BLaER1 (cell line): ENCODE measurements at regions not wholly inside any gene's neighbourhood (a gene's known extent, or its start where the extent isn't known, plus 50 kb on each side); places are given as distances from the start of the nearest gene placed in this dataset.

Experiments used
- H3K27ac ChIP-seq: shearing (Covaris generic); formaldehyde crosslinking; 2 replicates; pipeline ENCODE4 v1.8.1; 2022
- H3K27me3 ChIP-seq: shearing (Covaris generic); formaldehyde crosslinking; 2 replicates; pipeline ENCODE4 v1.8.1; 2022
- H3K36me3 ChIP-seq: shearing (Covaris generic); formaldehyde crosslinking; 2 replicates; pipeline ENCODE4 v1.8.1; 2022
- H3K4me1 ChIP-seq: shearing (Covaris generic); formaldehyde crosslinking; 2 replicates; pipeline ENCODE4 v1.8.1; 2022
- H3K4me2 ChIP-seq: shearing (Covaris generic); formaldehyde crosslinking; 2 replicates; pipeline ENCODE4 v1.8.1; 2022
- H3K4me3 ChIP-seq: shearing (Covaris generic); formaldehyde crosslinking; 2 replicates; pipeline ENCODE4 v1.8.1; 2022
- H3K9ac ChIP-seq: shearing (Covaris generic); formaldehyde crosslinking; 2 replicates; pipeline ENCODE4 v1.8.1; 2022
- H3K9me3 ChIP-seq: shearing (Covaris generic); formaldehyde crosslinking; 2 replicates; pipeline ENCODE4 v1.8.1; 2022
- H4K20me1 ChIP-seq: shearing (Covaris generic); formaldehyde crosslinking; 2 replicates; pipeline ENCODE4 v1.8.1; 2022
- Cebpa-rat ChIP-seq: shearing (Covaris generic); IDR thresholded peaks from 2 replicates; pipeline ENCODE4 v1.8.1; 2022

GRCh38 chr12:85504164-85504563 is 224.1 kb downstream of the ALX1 start:
- peaks cover 3% of the 10 kb centered on the region; the same call in 1 of the 2 replicates for H3K4me1 ChIP-seq
- H4K20me1 ChIP-seq: no peaks in the 10 kb centered on the region
- no peaks in the 10 kb centered on the region for H3K9me3 ChIP-seq
- no peak overlapping the region for H3K4me3 ChIP-seq
- H3K36me3 ChIP-seq: no peaks in the 10 kb centered on the region
- no peak overlapping the region for H3K9ac ChIP-seq
- H3K4me2 ChIP-seq: no peak overlapping the region
- no peak for TF ChIP-seq Cebpa-rat
- H3K27ac ChIP-seq: no peak overlapping the region
- H3K27me3 ChIP-seq: no peaks in the 10 kb centered on the region

GRCh38 chr12:85504624-85505023 is 224.6 kb downstream of the ALX1 start:
- Histone ChIP-seq H3K4me3 (no peak overlapping the region), H3K27me3 (no peaks in the 10 kb centered on the region), H3K27ac (no peak overlapping the region), H3K36me3 (no peaks in the 10 kb centered on the region), H3K9me3 (no peaks in the 10 kb centered on the region), H3K9ac (no peak overlapping the region), H3K4me2 (no peak overlapping the region), H4K20me1 (no peaks in the 10 kb centered on the region), H3K4me1 (peaks cover 7% of the 10 kb centered on the region)
- no peak for TF ChIP-seq Cebpa-rat

GRCh38 chr12:85507456-85507855 is 227.4 kb downstream of the ALX1 start:
- peaks cover 11% of the 10 kb centered on the region for H3K4me1 ChIP-seq
- no peaks in the 10 kb centered on the region for H4K20me1 ChIP-seq
- no peak for TF ChIP-seq Cebpa-rat
- no peak overlapping the region for H3K4me2 ChIP-seq
- no peaks in the 10 kb centered on the region for H3K36me3 ChIP-seq
- H3K9ac ChIP-seq: no peak overlapping the region
- no peak overlapping the region for H3K4me3 ChIP-seq
- no peak overlapping the region for H3K27ac ChIP-seq
- no peaks in the 10 kb centered on the region for H3K9me3 ChIP-seq
- H3K27me3 ChIP-seq: no peaks in the 10 kb centered on the region

GRCh38 chr12:85509081-85509856 is 229.2 kb downstream of the ALX1 start:
- no peaks in the 10 kb centered on the region for H3K9me3 ChIP-seq
- H3K4me1 ChIP-seq: peaks cover 11% of the 10 kb centered on the region
- peak overlapping the region; percentile 10 for H3K4me2 ChIP-seq
- H3K36me3 ChIP-seq: no peaks in the 10 kb centered on the region
- no peak overlapping the region for H3K4me3 ChIP-seq
- H4K20me1 ChIP-seq: no peaks in the 10 kb centered on the region
- no peaks in the 10 kb centered on the region for H3K27me3 ChIP-seq
- H3K9ac ChIP-seq: no peak overlapping the region
- no peak overlapping the region for H3K27ac ChIP-seq
- no peak for TF ChIP-seq Cebpa-rat

GRCh38 chr12:85509857-85510256 is 229.8 kb downstream of the ALX1 start:
- Histone ChIP-seq H3K4me1 (peaks cover 11% of the 10 kb centered on the region), H3K27ac (no peak overlapping the region), H3K27me3 (no peaks in the 10 kb centered on the region), H3K9ac (no peak overlapping the region), H3K36me3 (no peaks in the 10 kb centered on the region), H3K4me3 (no peak overlapping the region), H4K20me1 (no peaks in the 10 kb centered on the region), H3K4me2 (peak overlapping the region; percentile 10), H3K9me3 (no peaks in the 10 kb centered on the region)
- no peak for TF ChIP-seq Cebpa-rat

- no peaks in the 10 kb centered on the region for H4K20me1 ChIP-seq
- H3K4me3 ChIP-seq: no peak overlapping the region
- no peaks in the 10 kb centered on the region for H3K27me3 ChIP-seq
- H3K9me3 ChIP-seq: no peaks in the 10 kb centered on the region
- no peak for TF ChIP-seq Cebpa-rat
- no peaks in the 10 kb centered on the region for H3K4me1 ChIP-seq
- H3K9ac ChIP-seq: no peak overlapping the region
- H3K4me2 ChIP-seq: no peak overlapping the region
- no peak overlapping the region for H3K27ac ChIP-seq
- H3K36me3 ChIP-seq: no peaks in the 10 kb centered on the region
These were observed 236.0 kb downstream of the ALX1 start for GRCh38 chr12:85516039-85516438.

GRCh38 chr12:85516667-85517325 is 236.8 kb downstream of the ALX1 start:
- Histone ChIP-seq H3K9me3 (no peaks in the 10 kb centered on the region), H3K4me1 (no peaks in the 10 kb centered on the region), H3K4me3 (no peak overlapping the region), H4K20me1 (no peaks in the 10 kb centered on the region), H3K27ac (no peak overlapping the region), H3K9ac (no peak overlapping the region), H3K27me3 (no peaks in the 10 kb centered on the region), H3K4me2 (no peak overlapping the region), H3K36me3 (no peaks in the 10 kb centered on the region)
- no peak for TF ChIP-seq Cebpa-rat

- no peak for TF ChIP-seq Cebpa-rat
These were observed 239.1 kb downstream of the ALX1 start for GRCh38 chr12:85519163-85519562.

GRCh38 chr12:85523197-85523596 is 243.2 kb downstream of the ALX1 start:
- Histone ChIP-seq H3K4me2 (no peak overlapping the region), H3K27me3 (no peaks in the 10 kb centered on the region), H3K36me3 (no peaks in the 10 kb centered on the region), H3K9ac (no peak overlapping the region), H3K4me1 (peaks cover 8% of the 10 kb centered on the region), H3K4me3 (no peak overlapping the region), H3K27ac (no peak overlapping the region), H4K20me1 (no peaks in the 10 kb centered on the region), H3K9me3 (no peaks in the 10 kb centered on the region)
- TF ChIP-seq Cebpa-rat: no peak

More at GRCh38 chr12:85519163-85519562, 239.1 kb downstream of the ALX1 start:
- no peak overlapping the region for H3K4me3 ChIP-seq
- no peaks in the 10 kb centered on the region for H3K27me3 ChIP-seq
- H3K4me1 ChIP-seq: no peaks in the 10 kb centered on the region
- H3K4me2 ChIP-seq: no peak overlapping the region
- no peaks in the 10 kb centered on the region for H3K36me3 ChIP-seq
- H3K27ac ChIP-seq: no peak overlapping the region
- no peak overlapping the region for H3K9ac ChIP-seq
- H4K20me1 ChIP-seq: no peaks in the 10 kb centered on the region
- no peaks in the 10 kb centered on the region for H3K9me3 ChIP-seq

GRCh38 chr12:85527192-85527591 is 247.2 kb downstream of the ALX1 start:
- no peak overlapping the region for H3K9ac ChIP-seq
- H3K36me3 ChIP-seq: no peaks in the 10 kb centered on the region
- no peaks in the 10 kb centered on the region for H3K9me3 ChIP-seq
- H3K27ac ChIP-seq: peak overlapping the region; percentile 31; the same call in 1 of the 2 replicates
- H4K20me1 ChIP-seq: no peaks in the 10 kb centered on the region
- no peaks in the 10 kb centered on the region for H3K27me3 ChIP-seq
- H3K4me2 ChIP-seq: peak overlapping the region; percentile 21; the same call in 1 of the 2 replicates
- H3K4me3 ChIP-seq: no peak overlapping the region
- no peak for TF ChIP-seq Cebpa-rat
- H3K4me1 ChIP-seq: peaks cover 8% of the 10 kb centered on the region
